Suprapubic skin (tissue), 4 donors: ENCODE measurements at regions not wholly inside any gene's neighbourhood (a gene's known extent, or its start where the extent isn't known, plus 50 kb on each side); places are given as distances from the start of the nearest gene placed in this dataset.

ENCODE experiments used
- DNase-seq, 2 donors: peaks; one replicate each; pipeline ENCODE4 v3.0.0-alpha.2; 2019; ENCODE audit warnings: low spot score in 2 of 2
- H3K27ac ChIP-seq: fragments of 200-600 bp; sonication (generic); one replicate; pipeline ENCODE4 v1.5.1; 2019
- H3K27me3 ChIP-seq: fragments of 200-600 bp; sonication (generic); one replicate; pipeline ENCODE4 v1.5.1; 2019
- H3K36me3 ChIP-seq: fragments of 200-600 bp; sonication (generic); one replicate; pipeline ENCODE4 v1.5.1; 2019
- H3K4me1 ChIP-seq: fragments of 200-600 bp; sonication (generic); one replicate; pipeline ENCODE4 v1.5.1; 2019
- H3K4me3 ChIP-seq: fragments of 200-600 bp; sonication (generic); one replicate; pipeline ENCODE4 v1.5.1; 2019; ENCODE audit warnings: mild to moderate bottlenecking
- H3K9me3 ChIP-seq: fragments of 200-600 bp; sonication (generic); one replicate; pipeline ENCODE4 v1.5.1; 2019
- CTCF ChIP-seq, 2 donors: fragments of 200-600 bp in 1 of 2; fragments of 450-650 bp in 1 of 2; sonication (generic) in 1 of 2; IDR thresholded peaks; one replicate each; pipeline ENCODE4 v1.5.1; 2016 to 2019; ENCODE audit warnings: antibody characterized with exemption in 2 of 2, mild to moderate bottlenecking in 1 of 2, moderate library complexity in 1 of 2
- EP300 ChIP-seq: sonication (generic); formaldehyde crosslinking; IDR thresholded peaks from one replicate; pipeline ENCODE4 v1.6.1; 2017; ENCODE audit warnings: antibody characterized with exemption
- POLR2A ChIP-seq, 2 donors: fragments of 450-650 bp; IDR thresholded peaks; one replicate each; pipeline ENCODE4 v1.6.1; 2017; ENCODE audit warnings: antibody characterized with exemption in 2 of 2, mild to moderate bottlenecking in 2 of 2, moderate library complexity in 2 of 2
- POLR2AphosphoS5 ChIP-seq, 3 donors: sonication (generic); formaldehyde crosslinking; IDR thresholded peaks; one replicate each; pipeline ENCODE4 v1.6.1; 2017; ENCODE audit warnings: antibody characterized with exemption in 3 of 3
- WGBS: methylation state at CpG from one replicate; pipeline ENCODE4 v1.1.5; 2018; 5-methylcytosine and 5-hydroxymethylcytosine counted together

DNA sequence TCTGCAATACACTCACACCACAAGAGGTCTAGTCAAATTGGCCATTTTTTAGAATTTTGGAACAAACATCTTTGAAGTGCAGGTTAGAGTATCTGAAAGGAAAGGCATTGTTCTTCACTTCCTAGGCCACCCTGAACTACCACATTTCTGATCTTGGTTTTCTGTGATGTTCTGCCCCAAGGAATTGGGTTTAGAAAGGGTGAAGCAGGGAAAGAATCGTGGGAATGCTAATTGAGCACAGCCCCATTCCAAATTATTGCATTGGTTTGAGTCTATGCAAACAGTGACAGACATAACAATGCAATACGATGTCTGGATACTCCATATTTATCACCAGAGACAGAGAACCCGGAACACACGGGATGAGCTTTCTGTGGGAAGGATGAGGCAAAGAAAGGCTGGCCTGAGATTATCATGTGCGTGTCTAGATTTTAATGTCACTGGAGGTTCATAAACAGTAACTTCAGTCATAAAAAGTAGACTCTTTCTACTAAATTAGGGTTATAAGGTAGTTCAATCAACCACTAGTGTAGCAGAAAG, 195.3 kb upstream of the BLID start:
- H3K27ac ChIP-seq = no peak overlapping the region
- no peak for DNase-seq
- no peak overlapping the region for H3K4me3 ChIP-seq
- H3K9me3 ChIP-seq = no peaks in the 10 kb centered on the region
- H3K36me3 ChIP-seq = no peaks in the 10 kb centered on the region
- no peaks in the 10 kb centered on the region for H3K27me3 ChIP-seq
- WGBS = 89% methylated on average over 5 of the region's 5 CpGs
- TF ChIP-seq POLR2AphosphoS5 (IDR thresholded peaks at IDR 0.05) (no peak), POLR2A (IDR thresholded peaks at IDR 0.05) (no peak), CTCF (IDR thresholded peaks at IDR 0.05) (no peak), EP300 (no peak)
- no peaks in the 10 kb centered on the region for H3K4me1 ChIP-seq

DNA sequence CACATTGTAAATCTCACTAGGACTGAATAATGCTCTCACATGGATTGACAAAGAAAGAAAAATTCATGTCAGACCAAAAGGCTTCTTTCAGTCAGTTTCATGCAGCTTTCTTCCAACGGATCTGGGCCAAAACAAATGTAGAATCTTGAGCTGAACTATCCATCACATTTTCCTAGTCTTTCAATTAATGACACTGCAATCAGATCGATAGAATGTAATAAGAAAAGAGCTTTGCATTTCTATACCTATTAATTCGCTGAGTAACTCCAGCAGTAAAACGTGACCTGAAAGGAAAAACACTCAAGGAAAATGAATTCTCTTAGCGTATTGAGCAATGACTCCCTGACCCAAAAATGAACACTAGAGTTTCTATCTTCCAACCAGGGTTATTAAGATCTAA, 194.8 kb upstream of the BLID start:
- no peak overlapping the region for H3K27ac ChIP-seq
- no peaks in the 10 kb centered on the region for H3K27me3 ChIP-seq
- no peaks in the 10 kb centered on the region for H3K9me3 ChIP-seq
- WGBS = 62% methylated on average over 5 of the region's 5 CpGs
- no peak for DNase-seq
- H3K4me3 ChIP-seq = no peak overlapping the region
- no peaks in the 10 kb centered on the region for H3K4me1 ChIP-seq
- TF ChIP-seq POLR2AphosphoS5 (IDR thresholded peaks at IDR 0.05) = no peak
- no peak for TF ChIP-seq POLR2A (IDR thresholded peaks at IDR 0.05)
- no peak for TF ChIP-seq EP300
- no peak for TF ChIP-seq CTCF (IDR thresholded peaks at IDR 0.05)
- no peaks in the 10 kb centered on the region for H3K36me3 ChIP-seq

GRCh38 chr11:122309262-122309925, 193.4 kb upstream of the BLID start:
- Histone ChIP-seq H3K27ac (no peak overlapping the region), H3K36me3 (no peaks in the 10 kb centered on the region), H3K4me1 (peaks cover 2% of the 10 kb centered on the region), H3K4me3 (no peak overlapping the region), H3K9me3 (no peaks in the 10 kb centered on the region), H3K27me3 (no peaks in the 10 kb centered on the region)
- 60% methylated on average over 17 of the region's 17 CpGs for WGBS
- DNase-seq = no peak
- no peak for TF ChIP-seq POLR2AphosphoS5 (IDR thresholded peaks at IDR 0.05)
- TF ChIP-seq POLR2A (IDR thresholded peaks at IDR 0.05) = no peak
- no peak for TF ChIP-seq CTCF (IDR thresholded peaks at IDR 0.05)
- no peak for TF ChIP-seq EP300

DNA sequence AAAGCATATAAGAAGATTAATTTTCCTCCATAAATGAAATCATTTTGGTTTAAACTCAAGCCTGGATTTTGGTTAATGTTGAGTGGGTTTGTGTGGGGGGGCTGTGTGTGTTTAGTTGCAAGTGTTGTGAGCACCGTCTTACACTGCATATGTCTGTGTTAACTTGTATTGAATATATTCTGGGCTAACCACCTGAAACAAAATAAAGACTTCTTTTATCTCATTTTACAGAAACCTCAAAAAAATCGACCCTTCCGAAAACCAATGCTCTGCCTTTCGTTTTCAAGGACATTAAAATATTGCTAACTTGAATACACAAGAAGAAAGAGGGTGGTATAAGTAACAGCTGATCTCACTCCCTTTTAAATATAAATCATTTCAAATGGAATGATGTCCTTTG, 192.2 kb upstream of the BLID start:
- DNase-seq = no peak
- no peak overlapping the region for H3K27ac ChIP-seq
- WGBS = 87% methylated on average over 4 of the region's 4 CpGs
- no peaks in the 10 kb centered on the region for H3K36me3 ChIP-seq
- no peak for TF ChIP-seq CTCF (IDR thresholded peaks at IDR 0.05)
- TF ChIP-seq POLR2AphosphoS5 (IDR thresholded peaks at IDR 0.05) = no peak
- TF ChIP-seq EP300 = no peak
- TF ChIP-seq POLR2A (IDR thresholded peaks at IDR 0.05) = no peak
- no peaks in the 10 kb centered on the region for H3K9me3 ChIP-seq
- no peak overlapping the region for H3K4me3 ChIP-seq
- no peaks in the 10 kb centered on the region for H3K27me3 ChIP-seq
- peaks cover 2% of the 10 kb centered on the region for H3K4me1 ChIP-seq

- Histone ChIP-seq H3K9me3 (no peaks in the 10 kb centered on the region), H3K4me1 (peaks cover 2% of the 10 kb centered on the region), H3K27me3 (no peaks in the 10 kb centered on the region), H3K36me3 (no peaks in the 10 kb centered on the region), H3K4me3 (no peak overlapping the region), H3K27ac (no peak overlapping the region)
- 52% methylated on average over 4 of the region's 4 CpGs for WGBS
- TF ChIP-seq POLR2A (IDR thresholded peaks at IDR 0.05) = no peak
- no peak for TF ChIP-seq POLR2AphosphoS5 (IDR thresholded peaks at IDR 0.05)
- TF ChIP-seq EP300 = no peak
- TF ChIP-seq CTCF (IDR thresholded peaks at IDR 0.05) = no peak
- DNase-seq = no peak
These were observed 191.5 kb upstream of the BLID start for GRCh38 chr11:122307476-122308035.
